ENCODE measurements at regions not wholly inside any gene's neighbourhood (a gene's known extent, or its start where the extent isn't known, plus 50 kb on each side); places are given as distances from the start of the nearest gene placed in this dataset.

- peak; percentile 60 for DNase-seq (ENCODE audit: low spot score)
- intact Hi-C loops (cut with DNase I): no loop called here
- no peak for ATAC-seq
Measured at GRCh38 chr20:6632187-6632586, 135.3 kb upstream of the BMP2 start.

GRCh38 chr20:6630514-6630913, 137.0 kb upstream of the BMP2 start:
- ATAC-seq (no peak), DNase-seq (ENCODE audit: low spot score) (no peak)
- intact Hi-C loops (cut with DNase I): no loop called here

GRCh38 chr20:6629564-6629963, 137.9 kb upstream of the BMP2 start:
- intact Hi-C loops (cut with DNase I): no loop called here
- DNase-seq (ENCODE audit: low spot score): no peak
- ATAC-seq: no peak

GRCh38 chr20:6626805-6627204, 140.7 kb upstream of the BMP2 start:
- no peak for DNase-seq (ENCODE audit: low spot score)
- ATAC-seq: no peak
- intact Hi-C loops (cut with DNase I): no loop called here

DNA sequence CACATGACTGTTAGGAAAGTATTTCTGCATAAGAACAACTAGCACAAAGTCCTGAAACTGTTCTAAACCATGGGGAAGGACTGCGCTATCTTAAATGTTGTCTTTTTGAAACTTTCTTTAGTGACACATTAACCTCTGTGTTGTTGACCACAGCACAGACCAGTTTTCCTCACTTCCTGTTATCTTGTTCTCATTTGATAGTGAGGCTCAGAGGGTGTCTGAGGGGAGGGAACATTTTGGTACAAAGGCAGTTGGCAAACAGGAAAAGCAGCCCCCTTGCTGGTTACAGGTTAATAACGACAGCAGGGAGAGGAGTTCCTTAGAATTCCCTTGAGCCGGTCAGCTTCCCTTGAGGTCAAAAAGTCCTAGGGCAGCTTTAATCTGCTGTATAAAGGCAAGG, 143.5 kb upstream of the BMP2 start:
- intact Hi-C loops (cut with DNase I): no loop called here
- ATAC-seq (no peak), DNase-seq (ENCODE audit: low spot score) (no peak)

- DNase-seq (ENCODE audit: low spot score) (no peak), ATAC-seq (no peak)
- intact Hi-C loops (cut with DNase I): no loop called here
Measured at GRCh38 chr20:6622041-6622440, 145.4 kb upstream of the BMP2 start.

DNA sequence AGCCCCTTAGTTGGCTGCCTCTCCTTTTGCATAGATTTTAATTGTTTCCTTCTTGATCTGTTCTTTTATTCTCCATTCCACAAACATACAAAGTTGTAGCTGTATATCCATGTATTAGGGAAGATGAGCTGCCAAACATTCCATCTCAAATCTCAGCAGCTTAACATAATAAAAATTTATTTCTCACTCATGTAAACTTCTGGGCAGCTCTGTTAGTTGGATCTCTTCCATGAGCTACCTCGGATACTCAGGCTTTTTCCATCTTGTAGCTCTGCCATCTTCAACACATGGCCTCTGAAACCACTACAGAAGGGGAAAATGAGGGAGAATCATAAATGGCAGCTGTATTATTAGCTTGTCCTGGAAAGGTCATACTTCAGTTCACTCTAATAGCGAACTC, 149.4 kb upstream of the BMP2 start:
- intact Hi-C loops (cut with DNase I): no loop called here
- ATAC-seq (no peak), DNase-seq (ENCODE audit: low spot score) (no peak)

DNA sequence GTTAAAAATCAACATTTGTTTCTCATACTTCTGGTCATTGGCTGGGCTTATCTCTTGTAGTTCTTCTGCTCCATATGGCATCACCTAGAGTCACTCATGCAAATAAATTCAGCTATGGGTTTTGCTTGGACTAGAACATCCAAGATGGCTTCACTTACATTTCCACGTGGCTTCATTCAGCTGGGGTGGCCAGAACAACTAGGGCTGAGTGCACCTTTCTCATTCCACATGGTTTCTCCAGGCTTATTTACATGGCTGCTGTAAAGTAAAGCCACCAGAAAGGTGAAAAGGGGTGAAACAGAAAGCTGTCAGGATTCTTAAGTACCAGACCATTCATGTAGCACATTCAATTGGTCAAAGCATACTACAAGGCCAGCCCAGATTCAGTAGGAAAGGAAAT, 151.1 kb upstream of the BMP2 start:
- no peak for ATAC-seq
- no peak for DNase-seq (ENCODE audit: low spot score)

DNA sequence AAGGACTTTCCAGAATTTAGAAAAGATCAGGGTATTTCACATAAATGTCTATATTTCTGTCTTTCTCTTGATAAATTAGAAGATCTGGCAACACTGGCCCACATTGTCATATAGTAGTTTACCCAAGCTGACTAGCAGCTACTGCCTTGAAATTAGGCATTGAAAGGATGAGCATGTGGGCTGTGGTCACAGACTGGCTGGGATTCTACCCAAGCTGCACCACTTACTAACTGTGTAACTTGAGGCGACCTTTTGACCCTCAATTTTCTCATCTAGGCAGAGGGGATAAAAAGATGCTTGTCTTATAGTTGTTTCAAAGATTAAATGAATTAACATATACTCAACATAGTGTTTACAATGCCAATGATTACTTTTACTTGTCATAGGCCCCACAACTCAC, 152.7 kb upstream of the BMP2 start:
- no peak for ATAC-seq
- intact Hi-C loops (cut with DNase I): no loop called here

More for the DNA sequence above, 151.1 kb upstream of the BMP2 start:
- intact Hi-C loops (cut with DNase I): no loop called here

GRCh38 chr20:6613280-6613861, 154.1 kb upstream of the BMP2 start:
- no peak for ATAC-seq
- no peak for DNase-seq (ENCODE audit: low spot score)
- intact Hi-C loops (cut with DNase I): no loop called here

More for the DNA sequence above, 152.7 kb upstream of the BMP2 start:
- DNase-seq (ENCODE audit: low spot score): no peak

DNA sequence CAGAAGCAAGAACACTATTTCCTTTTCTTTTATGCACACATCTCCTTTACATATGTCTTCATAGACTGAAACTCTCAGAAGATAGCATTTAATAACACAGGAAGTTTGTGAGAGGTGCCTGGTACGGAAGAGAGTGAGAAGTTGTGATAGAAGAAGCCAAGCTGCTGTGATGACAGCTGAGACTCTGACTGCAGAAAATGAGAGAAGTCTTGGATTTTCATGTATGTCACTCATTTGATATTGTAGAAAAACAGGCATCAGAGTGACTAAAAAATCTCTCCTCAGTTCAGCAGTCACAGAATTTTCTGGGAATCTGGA, 154.9 kb upstream of the BMP2 start:
- intact Hi-C loops (cut with DNase I): no loop called here
- no peak for ATAC-seq
- DNase-seq (ENCODE audit: low spot score): no peak

DNA sequence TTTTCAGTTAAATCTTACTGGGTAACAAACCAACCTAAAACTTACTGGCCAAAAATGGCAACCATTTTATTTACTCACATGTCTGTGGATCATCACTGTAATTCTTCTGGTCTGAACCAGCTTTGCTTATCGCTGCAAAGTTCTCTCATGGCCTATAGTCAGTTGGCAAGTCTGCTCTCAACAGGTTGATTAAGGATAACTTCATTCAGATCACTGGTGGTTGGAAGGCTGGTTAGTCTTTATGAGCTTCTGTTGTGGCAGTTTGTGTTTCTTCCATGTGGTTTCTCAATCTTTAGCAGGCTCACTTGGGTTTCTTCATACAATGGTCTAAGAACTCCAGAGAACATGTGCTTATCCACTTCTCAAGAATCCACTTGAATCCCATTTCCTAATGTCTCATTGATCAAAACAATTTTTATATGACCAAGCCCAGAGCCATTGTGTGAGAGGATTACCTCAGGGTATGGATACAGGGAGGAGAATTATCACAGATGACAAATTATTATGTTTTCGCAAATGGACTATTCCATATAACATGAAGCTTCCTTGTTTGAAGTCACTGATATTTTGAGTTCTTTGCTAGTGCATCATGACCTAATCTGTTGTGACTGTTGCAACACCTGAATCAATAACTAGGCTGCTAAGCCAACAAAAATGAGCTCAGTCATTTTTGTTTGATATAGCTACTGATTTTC, 155.4 kb upstream of the BMP2 start:
- intact Hi-C loops (cut with DNase I): no loop called here
- no peak for ATAC-seq
- no peak for DNase-seq (ENCODE audit: low spot score)

DNA sequence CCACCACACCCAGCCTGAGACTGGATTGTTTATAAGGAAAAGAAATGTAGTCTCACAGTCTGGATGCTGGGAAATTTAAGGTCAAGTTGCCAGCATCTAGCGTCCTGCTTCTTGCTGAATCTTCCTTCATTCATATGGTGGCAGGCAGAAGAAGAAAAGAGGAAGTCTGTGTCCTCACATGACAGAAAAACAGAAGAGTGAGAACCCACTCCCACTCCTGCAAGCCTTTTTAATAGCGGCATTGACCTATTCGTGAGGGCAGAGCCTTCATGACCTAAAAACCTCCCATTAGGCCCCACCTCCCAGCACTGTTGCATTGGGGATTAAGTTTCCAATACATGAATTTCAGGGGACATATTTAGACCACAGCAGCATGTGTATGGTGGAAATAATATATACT, 160.8 kb upstream of the BMP2 start:
- ATAC-seq (no peak), DNase-seq (ENCODE audit: low spot score) (no peak)
- intact Hi-C loops (cut with DNase I): no loop called here

GRCh38 chr20:6605055-6605935, 162.2 kb upstream of the BMP2 start:
- DNase-seq (ENCODE audit: low spot score): no peak
- no peak for ATAC-seq
- intact Hi-C loops (cut with DNase I): no loop called here

- intact Hi-C loops (cut with DNase I): no loop called here
- DNase-seq (ENCODE audit: low spot score) (no peak), ATAC-seq (no peak)
Measured at GRCh38 chr20:6604179-6604578, 163.3 kb upstream of the BMP2 start.

DNA sequence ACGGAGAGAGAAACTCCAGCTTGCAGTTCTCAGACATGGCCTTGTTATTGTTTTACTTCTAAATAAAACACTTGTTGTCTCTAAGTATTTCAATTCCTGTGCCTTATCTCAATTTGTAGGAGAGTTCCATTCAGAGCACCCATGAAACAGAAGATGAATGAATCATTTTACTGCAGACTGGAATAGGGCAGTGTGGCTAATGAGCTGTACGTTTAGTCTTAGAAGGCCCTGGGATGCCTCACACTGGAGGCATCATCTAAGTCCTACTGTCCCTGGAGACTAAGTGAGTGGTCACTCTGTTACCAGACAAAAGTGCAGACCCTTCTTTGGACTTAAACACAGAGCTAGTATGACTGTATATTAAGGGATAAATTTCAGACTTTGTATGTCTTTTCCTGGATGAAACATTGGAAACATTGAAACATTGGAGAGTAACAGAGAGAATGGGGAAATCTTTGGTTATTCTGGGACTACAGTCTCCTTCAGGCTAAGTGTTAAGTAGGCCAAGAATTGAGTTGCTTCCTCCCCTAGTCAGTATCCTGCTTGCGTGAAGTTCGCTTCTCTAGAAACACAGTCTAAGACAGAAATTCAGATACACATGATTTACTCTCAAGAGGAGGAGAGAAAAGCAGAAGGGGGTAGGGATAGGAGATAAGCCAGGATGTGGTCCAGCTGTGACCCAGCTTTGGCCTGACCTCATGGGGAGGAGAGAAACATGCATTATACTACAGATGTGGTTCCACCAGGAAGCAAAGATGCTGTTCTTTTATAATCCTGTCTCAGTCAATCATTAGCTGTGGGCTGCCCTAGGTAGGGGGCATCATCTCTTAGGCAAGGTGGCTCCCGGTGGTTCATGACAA, 167.4 kb upstream of the BMP2 start:
- ATAC-seq: no peak

GRCh38 chr20:6595704-6596103, 171.8 kb upstream of the BMP2 start:
- ATAC-seq (peak; percentile 70), DNase-seq (ENCODE audit: low spot score) (no peak)
- intact Hi-C loops (cut with DNase I): no loop called here

More for the DNA sequence above, 167.4 kb upstream of the BMP2 start:
- no peak for DNase-seq (ENCODE audit: low spot score)
- intact Hi-C loops (cut with DNase I): no loop called here

- DNase-seq (ENCODE audit: low spot score) (no peak), ATAC-seq (no peak)
- intact Hi-C loops (cut with DNase I): no loop called here
Measured at GRCh38 chr20:6590891-6591637, 176.4 kb upstream of the BMP2 start.

DNA sequence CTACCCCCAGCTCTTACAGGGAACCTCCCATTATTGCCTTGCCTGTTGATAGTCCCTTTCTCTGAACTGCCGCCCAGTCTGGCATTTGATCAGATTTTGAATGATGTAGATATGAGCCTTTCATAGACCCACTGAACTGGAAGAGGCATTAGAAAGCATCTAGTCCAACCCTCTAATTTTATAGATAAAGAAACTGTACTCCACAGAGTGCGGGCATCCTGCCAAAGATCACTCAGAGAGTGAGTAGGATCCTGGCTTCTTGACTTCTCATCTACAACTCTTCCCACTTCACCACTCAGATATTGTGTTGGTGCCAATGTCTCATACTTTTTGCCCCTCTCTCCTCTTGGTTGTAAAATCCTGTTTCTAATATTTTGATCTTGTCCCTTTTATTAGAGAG, 179.2 kb upstream of the BMP2 start:
- DNase-seq (ENCODE audit: low spot score): no peak
- intact Hi-C loops (cut with DNase I): no loop called here

More for the DNA sequence above, 179.2 kb upstream of the BMP2 start:
- ATAC-seq: no peak
